ENCODE measurements at regions not wholly inside any gene's neighbourhood (a gene's known extent, or its start where the extent isn't known, plus 50 kb on each side); places are given as distances from the start of the nearest gene placed in this dataset.

DNA sequence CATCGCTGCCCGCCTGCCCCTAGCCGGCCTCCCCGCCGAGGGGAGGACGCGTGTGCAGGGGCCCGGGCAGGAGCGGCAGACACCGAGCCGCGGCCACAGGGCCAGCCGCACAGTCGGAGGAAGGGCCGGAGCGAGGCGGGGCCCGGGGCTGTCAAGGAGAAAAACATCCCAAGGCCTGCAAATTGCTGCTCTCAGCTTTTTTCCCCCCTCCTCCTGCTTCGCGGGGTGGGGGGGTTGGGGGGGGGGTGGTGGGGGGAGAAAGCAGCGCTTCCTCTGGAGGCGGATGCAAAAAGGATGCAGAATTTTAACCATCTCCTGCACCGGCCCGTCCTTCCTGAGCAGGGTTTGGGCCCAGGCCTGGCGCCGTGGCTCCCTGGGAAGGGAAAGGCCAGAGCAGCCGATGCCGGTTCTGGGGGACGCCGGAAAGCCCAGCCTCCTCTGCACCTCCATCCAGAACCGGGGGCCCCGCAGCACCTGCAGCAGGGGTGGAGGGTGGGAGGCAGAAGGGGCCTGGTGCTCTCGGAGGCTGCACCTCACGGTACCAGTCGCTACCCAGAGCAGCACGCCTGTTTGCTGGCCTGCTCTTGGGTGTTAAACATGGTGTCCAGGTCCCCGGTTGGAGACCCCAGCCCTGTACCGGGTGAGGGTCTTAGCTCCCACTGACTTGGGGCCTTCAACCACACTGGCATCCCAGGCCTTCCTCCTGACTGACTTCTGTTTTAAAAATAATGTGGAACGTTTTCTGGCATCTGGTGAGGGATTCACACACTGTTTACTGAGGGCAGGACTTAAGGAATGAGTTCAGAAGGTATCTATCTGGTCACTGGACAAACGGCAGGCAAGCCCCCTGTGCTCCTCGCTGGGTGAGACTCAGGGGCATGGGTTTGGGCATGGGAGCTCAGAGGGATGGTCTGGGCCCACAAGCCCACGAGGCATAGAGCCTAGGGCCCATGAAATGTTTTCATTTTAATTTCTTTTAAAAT, 77.4 kb upstream of the WNT7B start:
- DNase-seq, result no peak

DNA sequence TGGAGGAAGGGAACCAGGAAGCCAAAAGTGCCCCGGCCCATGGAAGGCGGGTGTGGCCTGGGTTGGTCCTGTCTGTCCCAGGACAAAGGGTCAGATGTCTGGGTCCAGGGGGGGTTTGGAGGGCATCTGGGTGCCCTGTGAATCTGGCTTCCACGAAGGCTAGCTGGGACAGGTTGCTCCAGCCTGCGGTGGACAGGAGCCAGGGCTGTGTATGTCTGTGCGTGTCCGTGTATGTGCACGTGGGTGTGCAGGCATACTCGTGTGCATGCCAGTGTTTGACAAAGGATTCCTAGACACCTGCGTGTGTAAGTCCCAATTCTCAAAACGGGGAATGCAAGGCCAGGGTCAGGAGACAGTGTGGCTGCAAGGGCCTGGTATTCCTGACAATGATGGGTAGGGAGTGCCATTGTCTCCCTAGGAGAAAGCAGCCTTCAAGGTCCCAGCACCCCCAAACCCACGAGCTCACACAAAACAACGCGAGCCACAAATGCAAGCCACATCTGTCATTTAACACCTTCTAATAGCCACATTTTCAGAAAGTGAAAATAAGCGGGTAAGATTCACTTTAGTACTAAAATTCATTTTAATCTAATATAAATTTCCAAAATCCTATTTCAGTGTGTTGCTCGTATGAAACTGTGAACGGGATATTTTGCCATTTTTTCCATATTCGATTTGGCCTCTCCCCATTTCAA, 78.4 kb upstream of the WNT7B start:
- no peak for DNase-seq

DNA sequence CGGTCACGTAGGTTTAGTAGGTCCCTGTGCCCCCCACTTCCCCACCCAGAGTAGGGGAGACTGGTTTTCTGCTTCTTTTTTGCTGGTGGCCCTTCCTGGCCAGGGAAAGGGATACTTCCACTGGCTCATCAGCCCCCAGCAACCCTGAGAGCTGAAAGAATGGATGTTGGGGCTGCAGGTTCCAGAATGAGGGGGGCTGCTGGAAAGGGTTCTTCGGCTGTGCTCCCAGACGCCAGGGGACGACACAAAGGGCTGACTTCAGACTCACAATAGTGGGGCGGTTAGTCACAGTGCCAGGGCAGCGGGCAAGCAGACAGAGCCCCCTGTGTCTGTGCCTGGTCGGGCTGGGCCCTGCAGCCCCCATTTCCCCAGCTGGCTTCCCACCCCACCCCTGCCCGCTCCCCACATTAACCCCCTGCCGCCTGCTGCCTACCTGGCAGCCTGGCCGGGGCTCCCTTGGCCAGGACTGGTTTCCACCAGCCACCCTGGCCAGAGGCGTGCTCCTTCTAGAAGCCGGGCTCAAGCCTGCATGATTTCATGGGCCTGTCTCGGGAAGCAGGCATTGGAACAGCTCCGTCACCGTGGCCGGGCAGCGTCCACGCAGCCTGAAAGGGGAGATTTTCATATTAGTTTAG, 79.1 kb upstream of the WNT7B start:
- no peak for DNase-seq

DNA sequence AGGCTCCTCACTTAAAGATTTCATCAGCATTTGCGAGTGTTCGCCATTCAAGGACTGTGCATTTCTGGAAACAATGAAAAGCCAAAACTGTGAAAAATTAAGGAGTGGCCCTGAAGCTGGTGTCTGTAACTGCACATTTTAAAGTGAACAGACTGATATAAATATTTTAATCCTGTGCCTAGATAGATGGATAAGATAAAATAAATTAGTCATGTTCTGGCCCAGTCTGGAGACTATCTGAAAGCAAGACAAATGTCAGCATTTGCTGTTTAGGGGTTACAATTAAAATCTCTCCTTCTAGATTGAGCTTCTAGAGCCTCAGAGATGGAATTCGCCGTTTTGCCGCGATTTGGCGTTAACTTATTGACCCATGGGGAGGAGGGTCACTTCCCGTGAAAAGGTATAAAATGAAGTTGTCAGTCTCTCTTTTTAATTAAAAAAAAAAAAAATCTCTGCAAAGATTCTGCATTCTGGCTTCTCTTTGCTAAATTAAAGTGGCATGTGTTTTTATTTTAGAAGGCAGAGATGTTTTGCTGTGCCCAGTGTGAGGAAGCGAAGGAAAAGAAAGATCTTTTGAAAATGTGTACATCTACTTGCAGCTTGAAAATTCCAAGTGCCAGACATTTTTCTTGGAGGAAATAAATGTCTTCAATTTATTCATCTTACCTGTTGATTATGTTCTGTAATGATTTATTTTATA, 79.7 kb upstream of the WNT7B start:
- DNase-seq, result no peak

DNA sequence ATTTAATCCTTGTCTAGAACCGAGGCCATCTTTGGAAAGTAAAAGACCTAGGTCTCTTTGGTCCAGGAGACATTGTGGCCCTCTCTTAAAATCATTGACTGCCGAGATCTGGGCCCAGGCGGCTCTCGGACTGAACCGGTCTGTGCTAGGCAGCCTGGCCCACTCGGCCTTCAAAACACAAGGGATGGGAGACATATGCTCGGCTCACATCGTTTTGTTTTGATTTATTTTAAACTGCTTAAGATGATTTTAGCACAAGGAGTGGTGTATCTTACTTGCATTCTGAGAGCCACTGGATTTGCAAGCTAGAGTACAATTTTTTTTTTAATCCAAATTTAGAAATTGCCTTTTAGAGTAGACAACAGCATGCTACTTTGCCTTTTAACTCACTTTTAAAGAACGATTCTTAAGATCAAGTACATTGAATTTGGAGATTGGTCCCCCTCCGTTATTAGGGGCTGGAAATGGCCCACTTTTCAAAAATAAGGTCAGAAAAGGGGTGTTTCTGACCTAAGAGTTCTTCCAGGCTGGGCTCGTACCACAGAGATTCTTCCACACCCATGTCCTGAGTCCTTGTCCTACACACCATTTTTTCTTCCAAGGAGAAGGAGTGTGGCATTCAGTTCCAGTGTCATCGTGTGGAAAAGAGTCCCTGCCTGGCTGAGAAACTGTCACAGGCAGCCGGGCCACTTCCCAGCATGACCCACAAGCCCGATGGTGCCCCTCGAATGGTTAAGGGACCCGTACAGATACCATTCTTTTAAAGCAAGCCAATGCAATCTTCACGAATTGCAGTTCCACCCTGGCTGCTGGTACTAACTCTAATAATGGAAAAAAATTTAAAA, 80.5 kb upstream of the WNT7B start:
- DNase-seq, result no peak

DNA sequence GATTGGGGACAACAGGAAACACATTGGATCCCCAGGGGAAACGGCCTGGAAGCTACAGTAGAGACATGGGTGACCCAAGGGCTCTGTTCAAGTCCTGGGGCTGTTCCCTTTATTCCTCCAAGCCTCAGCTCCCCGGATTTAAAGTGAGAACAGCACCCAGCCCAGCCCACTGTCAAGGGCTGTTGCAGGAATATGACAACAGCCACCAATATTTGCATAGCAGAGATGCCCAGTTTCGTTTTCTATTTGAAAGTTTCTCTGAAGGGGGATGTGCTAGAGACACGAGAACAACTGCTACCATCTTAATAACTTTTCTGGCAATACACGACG, 81.1 kb upstream of the WNT7B start:
- no peak for DNase-seq

DNA sequence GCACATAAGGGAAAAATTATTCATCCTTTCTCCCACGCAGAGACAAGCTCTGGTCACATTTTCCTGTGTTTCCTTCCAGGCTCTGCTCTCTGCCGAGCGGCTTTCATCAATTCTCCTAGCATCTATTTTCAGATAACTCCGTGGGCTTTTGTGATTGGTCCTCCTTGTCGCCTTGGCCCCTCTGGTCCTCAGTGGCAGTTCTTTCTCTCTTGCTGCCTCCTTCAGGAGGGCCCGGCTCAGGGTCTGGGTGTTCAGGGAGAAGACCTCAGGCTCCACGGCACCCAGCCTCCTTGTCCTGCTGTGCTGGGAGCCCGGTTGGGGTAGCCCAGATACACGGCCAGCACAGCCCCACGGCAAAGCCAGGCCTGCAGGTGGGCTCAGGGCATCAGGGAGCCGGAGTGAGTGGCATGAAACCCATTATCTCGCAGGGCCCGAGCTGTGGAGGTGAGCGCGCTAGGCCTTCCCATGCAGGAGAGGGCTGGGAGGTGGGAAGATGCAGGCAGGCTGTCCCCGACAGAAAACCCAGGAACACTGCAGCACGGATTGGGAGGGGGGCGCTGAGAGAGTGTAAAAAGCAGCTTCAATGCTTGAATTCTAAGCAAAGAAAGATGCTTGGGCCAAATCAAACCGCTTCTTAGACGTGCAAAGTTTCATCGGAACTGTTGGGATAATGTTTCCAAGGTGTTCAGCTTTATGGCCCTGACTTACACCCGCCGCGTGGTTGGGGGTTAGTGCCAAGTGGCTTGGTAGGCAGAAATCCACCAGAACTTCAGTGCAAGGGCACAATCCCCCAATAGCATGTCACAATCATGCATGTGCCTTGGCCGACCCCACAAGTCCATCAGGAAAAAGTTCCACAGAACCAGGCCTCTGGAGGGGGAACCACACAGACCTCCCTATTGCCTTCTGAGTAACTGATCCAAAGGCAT, 81.9 kb upstream of the WNT7B start:
- DNase-seq, result no peak

DNA sequence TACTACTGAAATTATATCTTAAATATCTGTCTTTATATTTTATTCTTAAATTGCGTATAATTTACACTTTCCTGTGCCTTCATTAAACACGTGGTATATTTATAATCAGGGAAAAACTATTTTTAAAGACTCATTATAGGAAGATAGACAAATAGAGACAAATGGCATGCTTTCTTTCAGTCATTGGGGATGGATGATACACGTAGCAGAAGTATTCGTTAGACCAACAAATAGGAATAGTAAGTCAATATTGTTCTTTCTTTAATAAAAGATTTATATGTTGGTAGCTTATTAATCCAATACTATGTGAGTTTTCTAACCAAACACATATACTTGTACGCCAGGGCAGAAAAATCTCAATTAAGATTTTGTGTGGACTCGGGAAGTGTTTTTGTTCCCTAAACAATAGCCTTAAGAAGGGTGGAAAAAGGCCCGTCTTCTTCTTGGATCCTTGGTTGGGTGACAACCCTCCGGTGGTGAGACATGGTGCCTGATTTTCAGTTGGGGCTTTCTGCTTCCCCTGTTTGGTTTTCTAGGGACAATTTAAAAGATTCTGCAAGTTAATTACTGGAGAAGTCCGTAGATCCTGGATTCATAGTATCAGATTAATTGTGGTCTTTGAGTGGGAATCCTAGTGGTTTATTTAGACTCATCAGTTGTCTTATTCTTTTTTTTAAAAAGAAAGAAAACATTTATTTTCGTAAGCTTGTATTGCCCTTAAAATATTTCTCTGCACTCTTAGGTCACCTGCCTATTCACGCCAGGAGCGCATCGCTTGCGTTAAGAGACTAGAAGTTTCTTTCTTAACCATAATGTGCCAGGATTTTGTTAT, 83.5 kb upstream of the WNT7B start:
- DNase-seq, result no peak

DNA sequence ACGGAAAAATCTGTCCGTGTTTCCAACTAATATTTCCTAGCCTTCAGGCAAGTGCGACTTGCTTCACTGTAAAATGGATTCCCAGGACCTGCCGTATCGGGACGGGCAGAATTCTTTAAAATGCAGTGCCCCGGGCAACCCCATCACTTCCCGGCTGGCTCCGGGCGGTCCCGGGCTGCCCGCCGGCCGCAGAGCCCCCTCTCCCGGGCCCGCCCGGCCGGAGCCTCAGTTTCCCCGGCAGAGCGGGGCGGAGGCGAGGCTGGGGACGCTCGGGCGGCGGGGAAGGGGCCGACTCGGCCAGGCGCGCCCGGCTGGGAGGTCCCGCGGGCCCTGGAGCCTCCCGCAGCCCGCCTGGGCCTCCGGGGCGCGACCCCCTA, 84.2 kb upstream of the WNT7B start:
- DNase-seq, result no peak

DNA sequence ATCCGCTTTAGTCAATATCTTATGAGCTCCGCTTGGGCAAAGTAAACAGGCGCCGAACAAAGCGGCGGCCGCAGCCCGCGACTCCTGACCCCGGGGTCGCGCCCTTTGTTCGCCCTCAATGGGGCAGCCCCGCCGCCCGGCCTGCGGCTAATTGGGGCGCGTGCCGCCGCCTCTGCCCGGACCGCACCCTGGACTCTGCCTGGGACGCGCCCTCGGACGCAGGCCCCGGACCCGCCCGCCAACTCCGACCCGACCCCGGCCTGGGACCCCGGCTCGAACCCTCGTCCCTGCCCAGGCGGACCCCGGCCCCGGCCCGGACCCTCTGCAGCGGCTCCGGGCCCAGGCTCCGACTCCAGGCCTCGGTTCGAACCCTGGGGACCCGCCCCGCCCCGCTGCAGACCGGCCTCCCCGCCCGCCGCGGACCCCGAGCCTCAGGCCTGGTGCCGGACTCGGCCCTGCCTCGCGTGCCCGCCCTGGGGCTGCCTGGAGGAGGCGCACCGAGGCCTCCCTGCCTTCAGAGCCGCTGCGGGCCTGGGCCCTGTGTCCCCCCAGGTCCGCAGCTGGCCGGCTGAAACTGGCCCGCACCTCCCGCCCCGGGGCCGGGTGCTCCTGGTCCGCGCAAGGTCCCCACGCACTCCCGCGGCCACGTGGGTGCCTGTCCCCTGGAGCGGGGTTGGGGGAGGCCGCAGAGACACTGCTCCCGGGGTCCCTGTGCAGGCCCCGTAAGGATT, 84.7 kb upstream of the WNT7B start:
- no peak for DNase-seq

DNA sequence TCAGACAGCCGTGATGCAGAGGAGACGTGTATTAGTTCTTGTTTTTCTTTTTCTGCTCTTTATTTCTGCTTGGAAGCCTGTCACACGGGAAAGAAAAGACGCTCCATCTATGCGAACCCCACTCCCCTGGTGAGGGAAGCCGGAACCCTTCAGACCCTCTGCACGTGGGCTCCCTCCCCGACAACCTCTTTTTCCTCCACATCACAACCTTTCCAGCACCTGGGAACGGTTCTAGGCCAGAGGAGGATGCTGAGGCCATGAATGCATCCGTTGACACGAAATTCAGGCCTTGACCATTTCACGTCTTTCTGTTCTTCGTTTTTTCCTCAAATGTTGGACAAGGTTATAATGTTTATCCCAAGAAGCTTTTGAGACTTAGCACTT, 85.3 kb upstream of the WNT7B start:
- no peak for DNase-seq

DNA sequence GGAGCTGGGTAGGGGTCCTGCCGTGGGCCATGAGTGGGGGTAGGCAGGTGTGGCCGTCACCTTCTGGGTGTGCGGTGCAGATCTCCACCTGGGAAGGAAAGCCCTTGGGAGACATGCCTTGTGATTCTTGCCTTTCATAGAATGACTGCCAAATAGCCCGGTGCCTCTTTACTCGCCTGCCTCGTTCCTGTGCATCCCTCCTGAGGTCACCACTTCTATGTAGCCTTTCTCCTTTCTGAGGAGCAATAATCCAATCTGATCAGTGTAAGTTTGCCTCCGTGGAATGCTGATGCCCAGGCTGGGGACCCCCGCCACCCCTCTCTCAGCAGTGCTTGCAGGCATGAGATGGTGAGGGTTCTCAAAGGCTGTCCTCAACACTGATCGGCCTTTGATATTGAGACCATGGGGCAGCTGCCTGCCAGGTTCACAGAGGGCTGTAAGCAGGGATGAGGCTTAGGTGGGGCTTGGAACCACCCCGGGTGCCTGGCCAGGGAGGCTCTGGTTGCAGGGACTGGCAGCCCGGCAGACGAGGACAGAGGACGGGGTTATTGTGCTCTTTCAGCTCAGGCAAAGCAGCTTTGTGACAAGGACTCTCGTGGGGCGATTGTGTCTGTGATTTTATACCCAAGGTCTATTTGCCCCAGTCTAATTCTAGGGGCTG, 86.1 kb upstream of the WNT7B start:
- no peak for DNase-seq

DNA sequence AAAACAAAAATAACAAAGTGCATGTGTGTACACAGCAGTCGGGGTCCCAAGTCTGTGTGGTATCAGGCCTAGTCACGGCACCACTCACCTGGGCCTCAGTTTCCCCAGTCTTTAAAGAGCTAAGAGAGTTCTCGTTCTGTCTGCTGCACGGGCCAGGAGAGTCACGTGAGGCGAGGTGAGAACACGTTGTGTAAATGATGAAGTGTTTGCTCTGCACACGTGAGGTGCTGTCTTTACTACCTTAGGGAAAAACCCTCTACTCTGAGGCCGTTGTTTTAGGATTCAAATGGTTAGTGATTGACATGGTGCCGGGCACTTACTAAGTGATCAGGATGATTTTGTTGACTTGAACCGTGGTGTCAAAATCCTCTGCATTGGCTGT, 86.5 kb upstream of the PPARA start:
- no peak for DNase-seq

DNA sequence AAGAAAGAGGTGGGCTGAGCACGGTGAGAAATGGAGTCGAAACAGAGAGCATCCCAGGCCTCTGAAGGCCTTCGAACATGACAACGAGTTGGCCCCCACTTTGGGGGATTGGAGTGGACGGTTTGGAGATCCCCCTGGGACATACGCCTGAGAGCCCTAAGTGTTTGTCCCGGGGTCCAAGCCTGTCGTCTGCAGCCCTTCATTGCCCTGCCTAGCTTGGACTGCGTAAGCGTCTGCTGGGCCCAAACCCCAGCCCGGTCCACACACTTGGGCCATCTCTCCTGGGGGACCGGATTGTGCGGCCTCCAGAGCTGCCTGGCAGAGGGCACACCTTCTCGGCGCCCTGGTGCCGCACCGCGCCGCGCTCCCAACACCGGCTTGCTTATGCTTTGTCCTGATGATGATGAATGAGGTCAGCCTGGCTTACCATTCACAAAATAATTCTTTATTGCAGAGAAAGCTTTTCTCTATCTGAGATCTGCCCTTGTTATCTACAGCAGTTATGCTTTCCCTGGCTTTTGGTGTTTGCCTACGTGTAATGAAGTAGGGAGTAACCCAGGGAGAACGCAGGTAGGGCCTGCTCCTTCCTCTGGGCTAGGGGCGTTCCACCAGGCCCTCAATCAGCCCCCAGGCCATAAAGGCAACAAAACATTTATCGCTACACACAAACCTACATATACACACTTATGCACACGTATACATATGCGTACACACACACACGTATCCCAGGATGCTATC, 85.9 kb upstream of the PPARA start:
- no peak for DNase-seq

DNA sequence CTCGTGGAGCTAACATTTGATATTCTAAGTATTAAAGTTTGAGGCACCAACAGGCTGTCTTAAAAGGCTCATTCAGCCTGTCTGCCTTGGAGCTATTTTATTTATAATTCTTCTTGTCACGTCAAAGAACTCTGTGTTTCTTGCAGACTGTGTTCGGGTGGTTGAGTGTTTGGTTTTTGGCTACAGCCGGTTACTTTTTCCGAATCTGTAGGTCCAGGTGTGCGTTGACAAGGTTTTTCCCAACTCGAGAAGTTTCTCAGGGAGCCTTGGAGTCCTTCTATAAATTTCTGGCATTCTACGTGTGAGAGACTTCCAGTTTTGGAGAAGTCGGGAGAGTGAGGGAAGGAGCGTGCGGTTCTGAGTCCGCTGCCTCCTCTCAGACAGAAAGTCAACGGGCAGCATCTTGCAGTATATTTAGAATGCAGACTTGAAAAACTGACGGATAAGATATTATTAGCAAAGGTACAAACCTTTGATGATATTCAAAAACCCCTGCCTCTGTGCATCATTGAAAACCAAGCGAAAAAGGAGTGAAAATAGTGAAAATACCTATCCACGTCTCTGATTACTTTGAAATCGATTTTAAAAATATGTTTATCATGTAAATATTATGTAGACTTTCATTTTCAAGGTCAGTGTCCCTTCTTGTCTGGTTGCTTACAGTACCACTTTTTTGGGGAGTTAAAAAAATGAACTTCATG, 85.2 kb upstream of the PPARA start:
- DNase-seq, result no peak

DNA sequence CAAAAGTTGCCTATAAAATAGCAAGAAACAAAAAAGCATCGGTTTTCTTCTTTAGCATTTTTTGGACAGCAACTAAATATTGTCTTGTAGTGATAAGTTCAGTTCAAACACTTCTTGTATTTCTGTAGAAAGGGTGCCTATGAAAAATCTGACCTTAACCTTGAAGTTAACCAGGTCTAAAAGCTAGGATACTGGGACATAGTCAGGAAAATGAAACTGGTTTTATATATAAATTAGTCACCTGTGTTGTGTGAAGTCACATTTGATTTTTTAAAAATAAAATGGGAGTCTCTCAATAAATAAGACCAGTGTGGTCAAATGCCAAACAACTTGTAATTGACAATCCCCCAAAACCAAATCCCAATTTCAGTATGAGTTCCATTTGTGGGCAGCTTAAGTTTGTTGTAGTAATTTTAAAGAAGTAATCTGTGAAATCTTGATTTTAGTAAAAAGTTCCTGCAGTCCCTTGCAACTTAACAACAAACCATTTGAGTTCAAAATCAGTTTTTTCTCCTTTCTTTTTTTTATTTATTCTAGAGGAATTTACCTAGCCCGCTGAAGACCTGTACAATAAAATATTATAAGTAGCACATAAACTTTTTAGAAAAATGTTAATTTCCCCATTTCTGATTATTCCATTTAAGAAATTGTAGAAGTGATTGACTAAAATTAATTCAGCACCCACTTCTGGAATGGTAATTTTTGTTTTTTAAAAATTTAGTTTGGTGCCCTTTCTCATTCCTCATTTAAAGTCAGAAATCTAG, 84.5 kb upstream of the PPARA start:
- no peak for DNase-seq

DNA sequence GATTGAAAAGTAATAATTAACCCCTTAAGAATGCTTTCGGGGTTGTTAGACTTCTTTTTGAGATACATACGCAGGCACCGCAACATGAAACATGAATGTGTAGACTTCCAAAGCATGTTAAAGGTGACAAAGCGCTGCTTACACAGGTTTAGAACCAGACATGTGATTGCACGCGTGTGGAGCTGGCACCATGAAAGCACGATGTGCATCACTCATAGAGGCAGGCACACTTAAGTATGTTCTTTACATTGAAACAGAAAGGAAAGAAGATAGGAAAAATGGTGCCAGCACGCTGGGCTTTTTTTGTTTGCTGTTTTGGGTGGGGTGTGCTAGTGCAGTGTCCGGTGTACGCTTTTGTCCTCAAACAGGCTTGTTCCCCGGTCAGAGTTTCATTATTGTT, 83.6 kb upstream of the PPARA start:
- DNase-seq, result no peak

Measured in activated gamma-delta T cell (primary cell).